H9 (cell line): ENCODE measurements at regions not wholly inside any gene's neighbourhood (a gene's known extent, or its start where the extent isn't known, plus 50 kb on each side); places are given as distances from the start of the nearest gene placed in this dataset.

ENCODE experiments used
- DNase-seq: peaks from one replicate; pipeline ENCODE4 v3.0.0-alpha.2; 2017
- H2AFZ ChIP-seq: one replicate; pipeline ENCODE4 v1.6.1; 2013; ENCODE audit warnings: mild to moderate bottlenecking, low read length, control low read depth, moderate library complexity
- H2AK5ac ChIP-seq: 2 replicates; pipeline ENCODE4 v1.6.1; 2013; ENCODE audit warnings: low read length, control low read depth, mixed read lengths; ENCODE audit not compliant: insufficient read length
- H2BK120ac ChIP-seq: one replicate; pipeline ENCODE4 v1.6.1; 2013; ENCODE audit warnings: low read depth, mild to moderate bottlenecking, low read length, control low read depth, inconsistent platforms; ENCODE audit not compliant: poor library complexity, severe bottlenecking
- H2BK12ac ChIP-seq: 2 replicates; pipeline ENCODE4 v1.6.1; 2013; ENCODE audit warnings: low read length, control low read depth, mixed read lengths, low read depth; ENCODE audit not compliant: insufficient read length
- H2BK15ac ChIP-seq: 2 replicates; pipeline ENCODE4 v1.6.1; 2013; ENCODE audit warnings: low read depth, low read length, control low read depth
- H2BK20ac ChIP-seq: one replicate; pipeline ENCODE4 v1.6.1; 2013; ENCODE audit warnings: low read depth, mild to moderate bottlenecking, low read length, control low read depth, inconsistent platforms; ENCODE audit not compliant: poor library complexity, severe bottlenecking
- H2BK5ac ChIP-seq: 2 replicates; pipeline ENCODE4 v1.6.1; 2013; ENCODE audit warnings: low read length, control low read depth, mixed read lengths; ENCODE audit not compliant: insufficient read length
- H3K14ac ChIP-seq: 2 replicates; pipeline ENCODE4 v1.6.1; 2013; ENCODE audit warnings: low read length, control low read depth; ENCODE audit not compliant: insufficient read depth
- H3K18ac ChIP-seq: 2 replicates; pipeline ENCODE4 v1.6.1; 2013; ENCODE audit warnings: low read depth, mild to moderate bottlenecking, mixed read lengths, low read length, control low read depth; ENCODE audit not compliant: insufficient read length
- H3K23ac ChIP-seq: 2 replicates; pipeline ENCODE4 v1.6.1; 2013; ENCODE audit warnings: low read length, control low read depth, mixed read lengths, low read depth; ENCODE audit not compliant: insufficient read length
- H3K23me2 ChIP-seq: 2 replicates; pipeline ENCODE4 v1.6.1; 2013; ENCODE audit warnings: low read depth, mild to moderate bottlenecking, mixed read lengths, low read length, control low read depth; ENCODE audit not compliant: insufficient read length, poor library complexity, severe bottlenecking
- H3K27ac ChIP-seq: 2 replicates; pipeline ENCODE4 v1.5.1; 2013; ENCODE audit warnings: low read length, control low read depth, mixed read lengths, low read depth; ENCODE audit not compliant: insufficient read length
- H3K27me3 ChIP-seq: 2 replicates; pipeline ENCODE4 v1.6.1; 2013; ENCODE audit warnings: low read length, control low read depth, inconsistent platforms; ENCODE audit not compliant: insufficient read depth
- H3K4ac ChIP-seq: 2 replicates; pipeline ENCODE4 v1.6.1; 2013; ENCODE audit warnings: low read depth, mild to moderate bottlenecking, control low read depth, inconsistent platforms, low read length, moderate library complexity
- H3K4me1 ChIP-seq: 2 replicates; pipeline ENCODE4 v1.6.1; 2013; ENCODE audit warnings: low read length, control low read depth, inconsistent platforms; ENCODE audit not compliant: insufficient read depth
- H3K4me2 ChIP-seq: 2 replicates; pipeline ENCODE4 v1.6.1; 2013; ENCODE audit warnings: low read length, control low read depth, mixed read lengths; ENCODE audit not compliant: insufficient read length, insufficient read depth
- H3K56ac ChIP-seq: 2 replicates; pipeline ENCODE4 v1.6.1; 2013; ENCODE audit warnings: low read depth, mild to moderate bottlenecking, mixed read lengths, low read length, control low read depth; ENCODE audit not compliant: insufficient read length
- H3K79me1 ChIP-seq: 2 replicates; pipeline ENCODE4 v1.6.1; 2013; ENCODE audit warnings: low read depth, mild to moderate bottlenecking, moderate library complexity, low read length, control low read depth, inconsistent platforms; ENCODE audit not compliant: insufficient read depth, poor library complexity, severe bottlenecking
- H3K79me2 ChIP-seq: 2 replicates; pipeline ENCODE4 v1.6.1; 2013; ENCODE audit warnings: low read length, control low read depth, inconsistent platforms; ENCODE audit not compliant: insufficient read depth
- H3K9ac ChIP-seq: 2 replicates; pipeline ENCODE4 v1.6.1; 2013; ENCODE audit warnings: low read length, control low read depth, mixed read lengths; ENCODE audit not compliant: insufficient read length; ENCODE audit errors: extremely low read depth
- H3K9me3 ChIP-seq: one replicate; pipeline ENCODE4 v1.6.1; 2013; ENCODE audit warnings: low read depth, low read length, inconsistent platforms; ENCODE audit not compliant: control insufficient read depth
- H3T11ph ChIP-seq: one replicate; pipeline ENCODE4 v1.6.1; 2013; ENCODE audit warnings: mild to moderate bottlenecking, low read length, control low read depth, inconsistent platforms
- H4K20me1 ChIP-seq: one replicate; pipeline ENCODE4 v1.6.1; 2013; ENCODE audit not compliant: control insufficient read depth, insufficient read length, insufficient read depth
- H4K5ac ChIP-seq: 2 replicates; pipeline ENCODE4 v1.6.1; 2013; ENCODE audit warnings: low read depth, mild to moderate bottlenecking, mixed read lengths, low read length, control low read depth; ENCODE audit not compliant: insufficient read length
- H4K8ac ChIP-seq: replicated peaks from 2 replicates; pipeline ENCODE4 v1.6.1; 2013; ENCODE audit warnings: low read length, control low read depth, mixed read lengths, low read depth; ENCODE audit not compliant: insufficient read length
- H4K91ac ChIP-seq: 2 replicates; pipeline ENCODE4 v1.6.1; 2013; ENCODE audit warnings: low read depth, mild to moderate bottlenecking, moderate library complexity, mixed read lengths, low read length, control low read depth; ENCODE audit not compliant: insufficient read length
- H3K27ac Mint-ChIP-seq, 3 experiments: 2 replicates in 2 of 3; 3 replicates in 1 of 3; pipeline ENCODE4 v1.8.0; 2020 to 2021; ENCODE audit warnings: mixed read lengths in 3 of 3, mild to moderate bottlenecking in 1 of 3, moderate library complexity in 1 of 3
- H3K27me3 Mint-ChIP-seq: 2 replicates; pipeline ENCODE4 v1.8.0; 2021; ENCODE audit warnings: low read depth, mild to moderate bottlenecking, moderate library complexity, mixed read lengths
- H3K36me3 Mint-ChIP-seq, 3 experiments: 2 replicates in 2 of 3; 3 replicates in 1 of 3; pipeline ENCODE4 v1.8.0; 2020 to 2021; ENCODE audit warnings: low read depth in 3 of 3, mixed read lengths in 3 of 3; ENCODE audit not compliant: insufficient read depth in 1 of 3
- H3K4me1 Mint-ChIP-seq, 2 experiments: 2 replicates each; pipeline ENCODE4 v1.8.0; 2020; ENCODE audit warnings: mixed read lengths in 2 of 2
- H3K4me3 Mint-ChIP-seq, 2 experiments: 2 replicates in 1 of 2; 3 replicates in 1 of 2; pipeline ENCODE4 v1.8.0; 2020 to 2021; ENCODE audit warnings: mild to moderate bottlenecking in 2 of 2, mixed read lengths in 2 of 2, moderate library complexity in 1 of 2
- H3K9me3 Mint-ChIP-seq, 2 experiments: 2 replicates in 1 of 2; 3 replicates in 1 of 2; pipeline ENCODE4 v1.8.0; 2020; ENCODE audit warnings: mild to moderate bottlenecking in 2 of 2, mixed read lengths in 2 of 2, moderate library complexity in 1 of 2
- WGBS: extraction: QIAGEN DNeasy Blood & Tissue Kit; methylation state at CpG from one replicate; pipeline ENCODE4 v1.1.7; 2013; ENCODE audit warnings: missing lambda C conversion rate, low lambda C conversion rate, mixed read lengths; ENCODE audit not compliant: insufficient read length; ENCODE audit errors: extremely low coverage; 5-methylcytosine and 5-hydroxymethylcytosine counted together
- TF ChIP-seq, protein P1 (sequence below): fragments of 200-600 bp; sonication (generic); conservative IDR thresholded peaks from 3 replicates; pipeline ENCODE4 v1.8.0; 2021; ENCODE audit warnings: antibody characterized with exemption, mild to moderate bottlenecking

DNA sequence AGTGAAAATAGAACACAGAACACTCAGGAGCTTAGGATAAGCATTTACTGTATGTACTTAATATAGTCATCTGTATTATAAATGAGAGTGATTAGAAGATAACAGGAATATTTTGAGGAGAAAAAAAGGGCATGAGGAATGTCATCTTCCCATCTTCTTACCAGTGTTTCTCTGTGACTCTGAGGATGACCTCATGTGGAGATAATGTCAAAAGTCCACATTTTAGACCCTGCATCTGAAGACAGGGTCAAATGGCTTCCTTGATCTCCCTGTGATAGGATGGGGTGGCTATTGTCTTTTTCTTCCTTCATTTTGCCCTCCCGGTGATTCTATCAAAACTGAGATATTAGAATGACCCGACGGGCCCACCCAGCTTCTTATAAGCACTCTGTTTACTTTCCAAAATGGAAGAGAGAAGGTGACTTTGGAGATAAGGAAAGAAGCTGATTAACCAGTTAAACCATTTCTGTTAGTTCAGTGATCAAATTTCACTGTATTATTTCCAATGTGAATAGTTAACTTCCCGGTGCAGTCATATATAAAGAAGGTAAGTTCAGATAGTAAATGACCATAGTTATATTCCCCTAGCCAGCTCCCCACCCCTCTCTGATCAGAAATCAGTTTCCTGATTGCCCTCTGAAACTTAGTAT is 115.7 kb upstream of the SALL4 start:
- H4K8ac ChIP-seq, result no peak overlapping the region
- DNase-seq, result no peak
- no peak overlapping the region for H3K4me3 Mint-ChIP-seq
- no peak overlapping the region for H3K4ac ChIP-seq
- no peak overlapping the region for H3K27ac ChIP-seq
- H3K4me1 Mint-ChIP-seq, result peaks cover 18 to 19% of the 10 kb centered on the region in 2 experiments
- H3K18ac ChIP-seq, result no peak overlapping the region
- no peaks in the 10 kb centered on the region for H3K9me3 ChIP-seq
- H4K20me1 ChIP-seq, result no peaks in the 10 kb centered on the region
- H3K23ac ChIP-seq, result no peak overlapping the region
- H3K4me1 ChIP-seq, result no peaks in the 10 kb centered on the region
- no peak overlapping the region for H2BK20ac ChIP-seq
- H3K27ac Mint-ChIP-seq, result no peak overlapping the region
- H3K36me3 Mint-ChIP-seq, result no peaks in the 10 kb centered on the region
- H4K91ac ChIP-seq, result no peak overlapping the region
- H2AFZ ChIP-seq, result no peak overlapping the region
- H3K79me1 ChIP-seq, result no peaks in the 10 kb centered on the region
- no peak overlapping the region for H2BK120ac ChIP-seq
- H3K4me2 ChIP-seq, result no peak overlapping the region
- H3T11ph ChIP-seq, result no peak overlapping the region
- H3K14ac ChIP-seq, result no peak overlapping the region
- H3K27me3 Mint-ChIP-seq, result no peaks in the 10 kb centered on the region
- H2AK5ac ChIP-seq, result no peak overlapping the region
- no peaks in the 10 kb centered on the region for H3K23me2 ChIP-seq
- no peak overlapping the region for H2BK5ac ChIP-seq
- TF ChIP-seq, protein P1, sequence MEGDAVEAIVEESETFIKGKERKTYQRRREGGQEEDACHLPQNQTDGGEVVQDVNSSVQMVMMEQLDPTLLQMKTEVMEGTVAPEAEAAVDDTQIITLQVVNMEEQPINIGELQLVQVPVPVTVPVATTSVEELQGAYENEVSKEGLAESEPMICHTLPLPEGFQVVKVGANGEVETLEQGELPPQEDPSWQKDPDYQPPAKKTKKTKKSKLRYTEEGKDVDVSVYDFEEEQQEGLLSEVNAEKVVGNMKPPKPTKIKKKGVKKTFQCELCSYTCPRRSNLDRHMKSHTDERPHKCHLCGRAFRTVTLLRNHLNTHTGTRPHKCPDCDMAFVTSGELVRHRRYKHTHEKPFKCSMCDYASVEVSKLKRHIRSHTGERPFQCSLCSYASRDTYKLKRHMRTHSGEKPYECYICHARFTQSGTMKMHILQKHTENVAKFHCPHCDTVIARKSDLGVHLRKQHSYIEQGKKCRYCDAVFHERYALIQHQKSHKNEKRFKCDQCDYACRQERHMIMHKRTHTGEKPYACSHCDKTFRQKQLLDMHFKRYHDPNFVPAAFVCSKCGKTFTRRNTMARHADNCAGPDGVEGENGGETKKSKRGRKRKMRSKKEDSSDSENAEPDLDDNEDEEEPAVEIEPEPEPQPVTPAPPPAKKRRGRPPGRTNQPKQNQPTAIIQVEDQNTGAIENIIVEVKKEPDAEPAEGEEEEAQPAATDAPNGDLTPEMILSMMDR, result no peak
- H3K56ac ChIP-seq, result no peak overlapping the region
- H2BK15ac ChIP-seq, result no peak overlapping the region
- WGBS, result no CpG with 5 or more reads among the region's 4 CpGs
- no peak overlapping the region for H3K9ac ChIP-seq
- no peak overlapping the region for H2BK12ac ChIP-seq
- no peaks in the 10 kb centered on the region for H3K79me2 ChIP-seq
- no peaks in the 10 kb centered on the region; a peak in 1 of 5 replicates for H3K9me3 Mint-ChIP-seq
- no peaks in the 10 kb centered on the region for H3K27me3 ChIP-seq
- H4K5ac ChIP-seq, result no peak overlapping the region
